HG02763 (cell line): ENCODE measurements at regions not wholly inside any gene's neighbourhood (a gene's known extent, or its start where the extent isn't known, plus 50 kb on each side); places are given as distances from the start of the nearest gene placed in this dataset.
"Not testable (repeated sequence)": the region's sequence is repeated elsewhere in the genome, so short reads cannot be mapped to it uniquely, and the experiment has no call there.

ENCODE experiments used
- ATAC-seq: cut with Tn5 transposase; IDR thresholded peaks from one replicate; pipeline ENCODE4 v1.9.1; 2021; ENCODE audit warnings: mild to moderate bottlenecking, moderate library complexity; ENCODE audit not compliant: unreplicated experiment

DNA sequence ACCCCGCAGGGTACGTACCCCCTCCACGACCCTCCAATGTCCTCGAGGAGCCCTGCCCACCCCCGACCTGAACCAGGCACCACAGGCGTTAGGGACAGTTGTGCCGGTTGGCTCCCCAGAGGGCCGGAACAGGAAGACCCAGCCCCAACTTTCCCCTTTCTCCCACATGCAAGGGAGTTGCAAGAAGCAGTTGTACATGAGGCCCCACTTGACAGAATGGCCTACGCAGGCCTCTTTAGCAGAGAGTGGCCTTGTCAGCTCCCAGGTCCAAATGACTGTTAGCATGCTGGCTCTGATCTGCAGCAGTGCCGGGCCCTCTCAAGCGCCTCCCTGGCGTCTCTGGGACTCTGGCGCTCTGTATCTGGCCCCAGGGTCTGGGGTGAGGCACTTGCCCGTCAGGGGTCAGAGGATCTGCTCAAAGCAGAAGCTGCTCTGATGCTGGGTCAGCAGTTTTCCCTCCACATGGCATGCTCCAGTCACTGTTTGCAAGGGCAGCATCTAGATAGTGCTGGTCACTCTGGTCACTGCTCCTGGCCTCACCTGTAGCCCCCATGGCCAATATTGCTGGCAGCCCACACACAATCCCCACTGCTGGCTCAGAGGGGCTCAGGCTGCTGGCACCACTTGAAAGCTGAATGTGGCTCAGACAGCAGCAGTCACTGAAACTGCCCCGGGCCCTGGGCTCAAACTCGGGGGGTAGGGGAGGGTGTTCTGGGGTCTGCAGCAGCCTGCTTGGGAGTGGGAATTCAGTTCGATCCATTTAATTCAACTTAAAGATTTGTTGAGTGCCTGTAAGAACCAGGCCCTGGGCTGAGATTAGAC is 254.5 kb downstream of the FAM43A start:
- ATAC-seq, result no peak

- no peak for ATAC-seq
Measured at GRCh38 chr3:194941360-194941955, 255.8 kb downstream of the FAM43A start.

DNA sequence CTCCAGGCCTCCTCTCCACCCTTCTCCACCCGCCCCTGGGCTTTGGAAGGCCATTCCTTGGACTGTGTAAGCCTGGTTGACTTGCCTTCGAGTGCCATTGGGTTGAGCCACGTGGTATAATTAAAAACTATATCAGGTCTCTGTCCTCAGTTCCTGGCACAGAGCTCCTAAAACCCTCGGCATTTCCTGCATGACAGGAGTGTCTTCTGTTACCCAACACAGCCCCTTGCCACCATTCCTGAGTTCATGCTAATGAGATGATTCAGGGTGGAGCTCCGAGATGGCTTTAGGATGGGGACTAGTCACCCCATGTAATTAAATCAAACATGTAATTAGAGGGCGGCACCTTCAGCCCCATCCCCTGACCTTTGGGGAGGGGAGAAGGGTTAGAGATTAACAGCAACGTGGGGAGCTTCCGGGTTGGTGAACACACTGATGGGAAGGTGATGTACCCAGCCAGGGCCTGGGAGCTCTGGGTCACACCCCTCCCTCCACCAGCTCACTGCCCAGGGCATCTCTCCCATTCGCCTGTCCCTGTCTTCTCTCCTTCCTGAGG is 256.4 kb downstream of the FAM43A start:
- no peak for ATAC-seq

DNA sequence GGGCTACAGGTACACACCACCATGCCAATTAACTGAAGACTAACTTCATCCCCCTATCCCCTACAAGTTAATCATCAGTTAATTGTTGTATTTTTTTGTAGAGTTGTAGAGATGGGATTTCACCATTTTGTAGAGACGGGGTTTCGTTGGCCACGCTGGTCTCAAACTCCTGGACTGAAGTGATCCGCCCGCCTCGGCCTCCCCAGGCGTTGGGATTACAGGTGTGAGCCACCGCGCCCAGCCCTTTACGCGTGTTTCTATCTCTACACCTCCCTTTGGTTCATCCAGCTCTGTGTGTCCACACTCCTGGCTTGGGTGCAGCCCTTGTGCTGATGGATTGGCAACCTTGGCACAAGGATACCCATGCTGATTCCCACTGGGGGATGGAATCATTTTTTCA is 258.8 kb downstream of the FAM43A start:
- no peak for ATAC-seq

- ATAC-seq, result no peak
Measured at GRCh38 chr3:194945508-194945907, 259.8 kb downstream of the FAM43A start.

- no peak for ATAC-seq
Measured at GRCh38 chr3:194946091-194946490, 260.4 kb downstream of the FAM43A start.

DNA sequence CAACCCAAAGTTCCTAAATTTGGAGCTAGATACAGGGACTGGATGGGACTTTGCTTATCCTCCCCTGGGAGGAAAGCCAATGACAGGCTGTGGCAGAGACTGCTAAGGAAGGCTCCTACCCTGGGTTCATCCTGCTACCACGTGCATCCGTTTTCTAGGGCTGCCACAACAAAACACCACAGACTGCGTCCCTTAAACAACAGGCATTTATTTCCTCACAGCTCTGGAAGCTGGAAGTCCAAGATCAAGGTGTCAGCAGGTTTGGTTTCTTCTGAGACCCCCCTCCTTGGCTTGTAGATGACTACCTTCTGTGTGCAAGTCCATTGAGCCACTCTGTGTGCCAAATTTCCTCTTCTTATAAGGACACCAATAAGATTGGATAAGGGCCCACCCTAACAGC is 263.9 kb downstream of the FAM43A start:
- no peak for ATAC-seq

DNA sequence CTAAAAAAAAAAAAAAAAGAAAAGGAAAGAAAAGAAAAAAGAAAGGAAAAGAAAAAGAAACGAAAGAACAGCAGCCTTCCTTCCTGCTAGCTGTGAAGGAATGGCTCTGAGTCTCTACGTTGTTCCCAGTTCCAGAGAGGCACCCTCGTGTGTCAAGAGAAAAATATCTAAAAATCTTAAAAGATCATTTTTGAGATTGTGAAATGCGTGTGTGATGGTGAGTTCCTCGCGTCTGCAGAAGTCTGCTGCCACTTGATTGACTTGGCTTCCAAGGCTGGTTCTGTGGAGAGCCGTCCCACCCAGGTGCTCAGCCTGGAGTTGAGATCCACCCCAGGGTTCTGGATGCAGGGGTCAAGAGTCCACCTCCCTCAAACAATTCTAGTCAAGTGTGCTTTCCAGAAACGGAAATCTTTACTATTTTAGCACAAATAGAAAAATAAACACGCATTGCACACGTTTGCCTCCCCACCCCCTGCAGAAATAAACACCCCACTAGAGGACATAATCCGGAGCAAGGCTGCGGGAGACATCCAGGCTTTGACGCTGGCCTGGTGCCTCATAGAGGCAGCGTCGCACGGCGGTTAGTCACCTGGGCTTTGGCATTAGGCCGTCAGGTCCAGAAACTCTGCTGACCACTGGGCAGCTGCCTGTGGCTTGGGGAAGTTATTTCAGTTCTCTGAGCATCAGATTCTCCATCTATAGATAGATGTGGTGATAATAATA is 265.4 kb downstream of the FAM43A start:
- ATAC-seq, result no peak

DNA sequence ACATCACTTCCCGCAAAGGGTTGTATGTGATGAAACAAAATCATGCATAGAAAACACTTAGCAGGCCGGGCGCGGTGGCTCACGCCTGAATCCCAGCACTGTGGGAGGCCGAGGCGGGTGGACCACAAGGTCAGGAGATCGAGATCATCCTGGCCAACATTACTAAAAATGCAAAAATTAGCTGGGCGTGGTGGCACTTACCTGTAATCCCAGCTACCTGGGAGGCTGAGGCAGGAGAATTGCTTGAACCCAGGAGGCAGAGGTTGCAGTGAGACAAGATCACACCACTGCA is 265.9 kb downstream of the FAM43A start:
- ATAC-seq, result not testable (repeated sequence)

DNA sequence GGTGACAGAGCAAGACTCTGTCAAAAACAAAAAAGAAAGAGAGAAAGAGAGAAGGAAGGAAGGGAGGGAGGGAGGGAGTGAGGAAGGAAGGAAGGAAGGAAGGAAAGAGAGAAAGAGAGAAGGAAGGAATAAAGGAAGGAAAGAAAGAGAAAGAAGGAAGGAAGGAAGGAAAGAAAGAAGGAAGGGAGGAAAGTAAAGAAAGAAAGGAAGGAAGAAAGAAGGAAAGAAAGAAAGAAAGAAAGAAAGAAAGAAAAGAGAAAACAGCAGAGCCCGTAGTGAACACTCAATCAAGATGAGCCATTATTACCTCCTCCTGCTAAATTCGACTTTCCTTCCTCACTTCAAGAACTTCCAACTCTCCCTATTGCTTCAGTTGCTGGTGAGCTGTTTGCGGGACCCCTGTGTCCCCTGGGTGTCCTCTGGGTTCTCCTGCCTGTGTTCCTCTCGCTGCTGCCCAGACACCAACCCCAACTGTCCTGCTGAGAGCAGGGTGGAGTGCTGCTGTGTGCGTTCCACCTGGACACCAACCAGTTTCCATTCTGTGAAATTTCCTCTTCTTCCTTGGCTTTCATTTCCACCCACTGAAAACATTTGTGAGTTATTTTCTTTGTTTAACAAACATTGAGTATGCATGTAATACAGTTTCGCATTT is 266.4 kb downstream of the FAM43A start:
- no peak for ATAC-seq

DNA sequence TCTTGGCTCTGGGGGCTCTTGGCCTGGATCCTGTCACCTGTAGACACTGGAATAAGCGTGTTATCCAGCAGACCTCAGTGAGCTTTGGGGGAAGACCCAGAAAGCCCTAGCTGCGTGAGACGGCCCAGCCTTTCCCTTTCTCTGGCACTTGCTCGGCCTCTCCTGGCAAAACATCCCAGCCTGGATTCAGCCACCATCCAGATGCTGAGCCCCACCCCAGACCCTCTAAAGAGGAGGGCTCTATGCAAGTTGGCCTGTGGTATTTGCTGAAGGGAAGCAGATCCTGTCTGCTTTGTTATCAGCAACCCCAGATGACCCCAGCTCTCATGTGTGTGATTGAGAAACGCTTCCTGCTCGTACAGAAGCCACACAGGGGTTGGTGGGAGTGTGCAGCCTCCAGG is 267.2 kb downstream of the FAM43A start:
- no peak for ATAC-seq

DNA sequence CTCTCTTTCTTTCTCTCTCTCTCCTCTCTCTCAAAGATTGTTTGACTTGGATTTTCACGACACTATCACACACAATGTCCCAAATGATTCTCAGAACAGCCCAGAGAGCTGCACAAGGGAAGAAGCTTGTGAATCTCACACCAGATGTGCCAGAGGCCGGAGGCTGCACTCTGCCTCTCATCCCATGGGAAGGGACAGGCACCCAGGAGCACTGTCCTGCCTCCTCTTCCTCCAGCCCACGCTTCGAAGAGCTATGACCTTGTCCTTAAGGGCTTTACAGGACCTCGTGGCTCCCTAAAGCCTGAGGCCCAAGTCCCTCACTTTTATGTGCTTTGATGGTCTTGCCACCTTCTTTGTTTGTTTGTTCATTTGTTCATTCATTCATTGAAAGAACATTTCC is 267.6 kb downstream of the FAM43A start:
- ATAC-seq, result no peak

DNA sequence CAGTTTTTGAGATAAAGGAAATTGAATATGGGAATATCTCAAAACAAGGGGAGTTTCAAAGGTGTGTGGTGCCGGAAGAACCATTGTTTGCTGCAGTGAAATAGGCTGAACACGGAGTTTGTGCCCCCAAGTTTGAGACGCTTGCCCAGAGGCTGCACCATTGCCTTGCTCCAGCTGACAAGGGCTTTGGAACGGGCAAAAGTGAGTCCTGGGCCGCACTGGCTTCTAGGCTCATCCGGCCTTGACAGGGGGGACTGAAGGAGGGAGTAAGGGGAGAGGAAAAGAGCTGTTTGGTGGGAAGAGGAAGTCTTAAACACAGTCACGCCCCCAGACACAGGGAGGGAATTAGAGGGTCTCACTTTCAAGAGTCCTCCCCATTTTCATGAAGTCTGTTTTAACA is 269.9 kb downstream of the FAM43A start:
- no peak for ATAC-seq

DNA sequence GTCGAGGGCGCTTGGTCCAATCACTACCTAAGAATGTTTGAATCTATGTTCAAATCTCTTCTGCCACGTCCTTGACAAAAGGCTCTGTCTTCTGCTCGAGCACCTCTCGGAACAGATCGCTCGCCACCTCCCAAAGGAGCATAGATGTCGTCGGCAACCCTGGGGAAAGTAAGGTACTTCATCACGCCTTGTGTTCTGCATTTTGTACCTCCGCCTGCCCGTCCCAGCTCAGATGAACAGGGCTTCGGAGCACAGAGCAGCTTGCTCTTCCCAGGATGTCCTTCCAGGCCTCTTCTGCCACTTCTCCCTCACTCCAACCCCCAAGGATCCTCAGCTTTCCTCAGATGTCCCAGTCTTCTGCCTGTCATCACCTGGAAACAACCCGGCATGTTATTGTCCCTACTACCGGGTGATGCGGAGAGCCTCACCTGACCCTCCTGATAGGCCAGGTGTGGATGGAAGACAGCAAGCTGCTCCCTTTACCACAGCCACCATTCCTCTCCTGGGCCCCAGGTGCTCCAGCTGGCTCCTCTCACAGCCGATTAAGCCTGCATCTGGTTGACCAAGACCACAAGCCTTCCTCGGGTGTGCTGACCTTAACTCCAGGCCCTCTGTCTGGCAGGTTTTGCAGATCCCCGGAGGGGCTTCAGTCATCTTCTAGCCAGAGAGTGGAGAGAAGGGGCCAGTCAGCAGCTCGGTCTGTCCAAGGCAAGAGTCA is 270.5 kb downstream of the FAM43A start:
- no peak for ATAC-seq

- no peak for ATAC-seq
Measured at GRCh38 chr3:194956697-194957396, 271.2 kb downstream of the FAM43A start.

DNA sequence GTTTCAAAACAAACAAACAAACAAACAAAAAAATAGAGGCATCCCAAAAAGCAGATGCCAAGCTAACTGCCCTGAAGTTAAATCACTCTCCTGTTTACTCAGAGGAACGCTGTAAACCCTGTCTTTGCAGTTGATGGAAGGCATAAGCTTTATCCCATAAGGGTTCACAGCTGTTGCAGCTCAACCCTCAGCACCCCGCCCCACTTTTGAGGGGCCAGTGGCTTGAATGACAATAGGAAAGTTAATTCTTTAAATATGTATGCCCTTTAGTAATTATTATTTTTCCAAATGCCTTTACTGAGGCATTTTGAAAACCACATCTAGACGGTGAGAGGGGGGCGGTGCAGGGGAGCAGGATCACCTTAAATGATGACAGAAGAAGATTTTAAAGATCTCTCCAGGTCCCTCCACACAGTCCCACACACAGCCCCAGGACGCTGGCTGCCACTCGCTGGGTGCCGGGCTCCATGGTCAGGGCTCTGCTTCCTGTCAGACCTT is 272.1 kb downstream of the FAM43A start:
- no peak for ATAC-seq

GRCh38 chr3:194959217-194959616 is 273.5 kb downstream of the FAM43A start:
- ATAC-seq, result no peak

- not testable (repeated sequence) for ATAC-seq
Measured at GRCh38 chr3:194959666-194960065, 274.0 kb downstream of the FAM43A start.

DNA sequence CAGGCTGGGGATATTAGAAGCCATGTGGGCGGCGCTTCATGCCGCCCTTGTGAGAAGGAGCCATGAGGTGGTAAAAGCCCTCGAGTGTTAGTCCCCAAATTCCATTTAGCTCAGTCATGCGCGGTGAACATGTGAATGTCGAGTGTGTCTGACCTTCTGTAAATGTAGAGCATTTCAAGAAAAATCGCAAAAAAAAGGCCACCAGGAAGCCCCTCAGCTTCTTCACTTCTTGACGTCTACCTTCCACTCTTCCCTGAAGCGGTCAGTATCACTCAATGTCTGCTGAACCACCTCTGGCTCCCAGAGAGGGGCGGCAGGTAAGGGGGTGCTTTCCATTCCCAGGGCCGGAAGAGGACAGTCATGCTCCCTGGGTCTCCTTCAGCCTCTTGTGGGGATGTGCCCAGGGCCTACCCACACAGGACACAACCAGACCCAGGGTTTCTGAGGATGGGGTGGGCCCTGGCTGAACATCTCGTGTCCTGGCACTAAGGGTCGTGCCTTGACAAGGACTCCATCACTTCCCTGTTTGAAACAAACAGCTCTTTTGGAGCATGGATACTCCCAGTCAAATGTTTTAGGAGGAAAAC is 274.9 kb downstream of the FAM43A start:
- no peak for ATAC-seq

DNA sequence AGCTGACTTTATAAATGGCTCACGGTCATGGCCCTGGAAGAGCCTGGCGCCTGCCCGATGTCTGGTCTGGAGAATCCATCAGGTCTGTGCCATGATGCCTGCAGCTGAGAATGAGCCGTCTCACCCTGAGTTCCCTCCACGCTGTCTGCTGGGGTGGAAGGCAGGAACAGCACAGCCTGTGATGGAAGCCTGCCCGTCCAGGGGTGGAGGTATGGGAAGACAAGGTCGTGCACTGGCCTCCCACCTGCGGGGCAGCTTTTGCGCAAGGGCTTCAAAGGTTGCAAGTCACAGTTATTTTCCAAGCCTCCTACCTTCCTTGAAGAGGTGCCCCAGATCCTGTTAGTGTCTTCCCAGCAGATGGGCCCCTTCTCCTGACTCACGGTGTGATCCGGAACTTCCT is 275.5 kb downstream of the FAM43A start:
- ATAC-seq, result no peak
